K562 (cell line): ENCODE measurements at regions not wholly inside any gene's neighbourhood (a gene's known extent, or its start where the extent isn't known, plus 50 kb on each side); places are given as distances from the start of the nearest gene placed in this dataset. TPM values are rescaled to one million over a fixed set of nuclear protein-coding genes. Genes with fewer than 3 reads are reported as not detected.

Experiments
- small RNA-seq: library from RNA; depleted of rRNA; stranded (forward); fragments of <200 nt; gene quantifications from one replicate; pipeline ENCODE3, GENCODE V24; 2014

Small RNA genes lying in the stretch of these regions (small RNA-seq; reads per million reads assigned to genes)
- gene RNU6-965P = not detected
